CD14-positive monocyte (primary cell): ENCODE measurements at regions not wholly inside any gene's neighbourhood (a gene's known extent, or its start where the extent isn't known, plus 50 kb on each side); places are given as distances from the start of the nearest gene placed in this dataset.

Source experiments
- DNase-seq, 3 donors: peaks; one replicate each; pipeline ENCODE4 v3.0.0-alpha.2; 2011 to 2022
- H2AFZ ChIP-seq: 2 replicates; pipeline ENCODE4 v1.6.0; 2012; ENCODE audit warnings: mild to moderate bottlenecking, low read depth, low read length, inconsistent platforms; ENCODE audit not compliant: insufficient read depth, poor library complexity, severe bottlenecking
- H3K27ac ChIP-seq, 2 donors: 1 replicate in 1 of 2; 2 replicates in 1 of 2; pipeline ENCODE4 v1.5.1; 2012 to 2013; ENCODE audit warnings: low read length in 2 of 2, control low read depth in 1 of 2, inconsistent platforms in 1 of 2, low read depth in 1 of 2, mild to moderate bottlenecking in 1 of 2
- H3K27me3 ChIP-seq, 2 donors: one replicate each; pipeline versions ENCODE4 v1.6.0 to v1.6.1; 2011 to 2013; ENCODE audit warnings: low read length in 2 of 2; ENCODE audit not compliant: control insufficient read depth in 2 of 2, insufficient read depth in 2 of 2
- H3K36me3 ChIP-seq, 2 donors: replicated peaks in 1 of 2; 1 replicate in 1 of 2; 2 replicates in 1 of 2; pipeline versions ENCODE4 v1.5.1 to v1.6.1; 2012 to 2013; ENCODE audit warnings: low read length in 2 of 2, control low read depth in 1 of 2, inconsistent platforms in 1 of 2, mild to moderate bottlenecking in 1 of 2; ENCODE audit not compliant: insufficient read depth in 2 of 2, control insufficient read depth in 1 of 2
- H3K4me1 ChIP-seq, 2 donors: 1 replicate in 1 of 2; 2 replicates in 1 of 2; pipeline versions ENCODE4 v1.5.1 to v1.6.1; 2012 to 2013; ENCODE audit warnings: low read length in 2 of 2, control low read depth in 1 of 2, inconsistent platforms in 1 of 2, mild to moderate bottlenecking in 1 of 2, moderate library complexity in 1 of 2; ENCODE audit not compliant: insufficient read depth in 2 of 2, control insufficient read depth in 1 of 2
- H3K4me2 ChIP-seq: replicated peaks from 2 replicates; pipeline ENCODE3; 2012; ENCODE audit warnings: low read length, moderate library complexity, mild to moderate bottlenecking; ENCODE audit not compliant: poor library complexity, severe bottlenecking; ENCODE audit errors: extremely low read depth
- H3K4me3 ChIP-seq, 3 experiments: fragments of 200-600 bp in 1 of 3; sonication (generic) in 1 of 3; replicated peaks in 1 of 3; 1 replicate in 2 of 3; 2 replicates in 1 of 3; pipeline ENCODE4 v1.5.1; 2011 to 2013; ENCODE audit warnings: low read length in 3 of 3, mild to moderate bottlenecking in 3 of 3, control low read depth in 2 of 3, low read depth in 2 of 3, inconsistent platforms in 1 of 3, moderate library complexity in 1 of 3
- H3K79me2 ChIP-seq: 2 replicates; pipeline ENCODE4 v1.6.0; 2012; ENCODE audit warnings: mild to moderate bottlenecking, control low read depth, inconsistent platforms, low read length, moderate library complexity; ENCODE audit not compliant: insufficient read depth
- H3K9ac ChIP-seq: 2 replicates; pipeline ENCODE4 v1.6.0; 2017; ENCODE audit warnings: low read length, mild to moderate bottlenecking; ENCODE audit not compliant: insufficient read depth, poor library complexity, severe bottlenecking
- H3K9me3 ChIP-seq, 2 donors: replicated peaks in 1 of 2; 1 replicate in 1 of 2; 2 replicates in 1 of 2; pipeline versions ENCODE4 v1.5.1 to v1.6.1; 2012 to 2013; ENCODE audit warnings: low read length in 2 of 2, control low read depth in 1 of 2; ENCODE audit not compliant: control insufficient read depth in 1 of 2, insufficient read depth in 1 of 2
- H4K20me1 ChIP-seq: 2 replicates; pipeline ENCODE4 v1.6.0; 2012; ENCODE audit warnings: mild to moderate bottlenecking, low read length, control low read depth, moderate library complexity; ENCODE audit not compliant: insufficient read depth
- H3K27ac Mint-ChIP-seq, 7 donors: one replicate each; pipeline ENCODE4 v1.8.0; 2020; ENCODE audit warnings: mild to moderate bottlenecking in 7 of 7, mixed read lengths in 7 of 7, moderate library complexity in 6 of 7, inconsistent platforms in 2 of 7
- H3K27me3 Mint-ChIP-seq, 3 donors: one replicate each; pipeline ENCODE4 v1.8.0; 2021 to 2022; ENCODE audit warnings: low read depth in 3 of 3, mild to moderate bottlenecking in 3 of 3, mixed read lengths in 3 of 3, moderate library complexity in 3 of 3, inconsistent platforms in 1 of 3
- H3K36me3 Mint-ChIP-seq, 2 donors: one replicate each; pipeline ENCODE4 v1.8.0; 2020; ENCODE audit warnings: mixed read lengths in 2 of 2, inconsistent platforms in 1 of 2, mild to moderate bottlenecking in 1 of 2
- H3K4me1 Mint-ChIP-seq: one replicate; pipeline ENCODE4 v1.8.0; 2020; ENCODE audit warnings: mild to moderate bottlenecking, mixed read lengths
- H3K4me3 Mint-ChIP-seq, 2 donors: one replicate each; pipeline ENCODE4 v1.8.0; 2020; ENCODE audit warnings: mild to moderate bottlenecking in 2 of 2, mixed read lengths in 2 of 2, moderate library complexity in 1 of 2
- H3K9me3 Mint-ChIP-seq, 7 donors: one replicate each; pipeline ENCODE4 v1.8.0; 2020 to 2022; ENCODE audit warnings: mixed read lengths in 7 of 7, mild to moderate bottlenecking in 6 of 7, moderate library complexity in 6 of 7, inconsistent platforms in 2 of 7
- CTCF ChIP-seq: fragments of 200-600 bp; IDR thresholded peaks from one replicate; pipeline ENCODE4 v1.8.0; 2022; ENCODE audit warnings: antibody characterized with exemption, mild to moderate bottlenecking
- WGBS: methylation state at CpG from one replicate; pipeline ENCODE4 v1.1.5; 2013; ENCODE audit warnings: missing lambda C conversion rate; ENCODE audit not compliant: insufficient coverage; 5-methylcytosine and 5-hydroxymethylcytosine counted together
- intact Hi-C, 2 donors: fragments of 100-400 bp; cut with micrococcal nuclease; formaldehyde crosslinking; loops; one replicate each; pipeline versions ENCODE4 v1.15.0 to v1.15.1; 2023

- no peak overlapping the region for H3K27ac Mint-ChIP-seq
- Histone ChIP-seq H3K36me3 (no peaks in the 10 kb centered on the region), H3K9ac (no peak overlapping the region), H3K79me2 (no peaks in the 10 kb centered on the region), H3K4me2 (no peak overlapping the region), H3K4me1 (no peaks in the 10 kb centered on the region), H3K4me3 (no peak overlapping the region), H4K20me1 (no peaks in the 10 kb centered on the region), H3K27ac (no peak overlapping the region), H3K9me3 (peaks cover 7 to 8% of the 10 kb centered on the region in 2 donors), H3K27me3 (no peaks in the 10 kb centered on the region), H2AFZ (no peak overlapping the region)
- intact Hi-C loops, result no loop called here
- H3K27me3 Mint-ChIP-seq, result no peaks in the 10 kb centered on the region
- no CpG with 5 or more reads among the region's 1 CpG for WGBS
- no peak for DNase-seq
- H3K4me3 Mint-ChIP-seq, result no peak overlapping the region
- H3K9me3 Mint-ChIP-seq, result peaks cover 0 to 18% (median 6%) of the 10 kb centered on the region in 7 donors
- no peak for TF ChIP-seq CTCF
- H3K36me3 Mint-ChIP-seq, result no peaks in the 10 kb centered on the region
- no peaks in the 10 kb centered on the region for H3K4me1 Mint-ChIP-seq
Measured at GRCh38 chr4:125772680-125773079, 457.9 kb downstream of the FAT4 start.

- Histone ChIP-seq H4K20me1 (no peaks in the 10 kb centered on the region), H3K9ac (no peak overlapping the region), H3K36me3 (no peaks in the 10 kb centered on the region), H3K27ac (no peak overlapping the region), H3K27me3 (no peaks in the 10 kb centered on the region), H2AFZ (no peak overlapping the region), H3K9me3 (peaks cover 7 to 8% of the 10 kb centered on the region in 2 donors), H3K4me1 (no peaks in the 10 kb centered on the region), H3K79me2 (no peaks in the 10 kb centered on the region), H3K4me2 (no peak overlapping the region), H3K4me3 (no peak overlapping the region)
- Mint-ChIP-seq H3K27ac (no peak overlapping the region), H3K9me3 (peaks cover 0 to 21% (median 7%) of the 10 kb centered on the region in 7 donors), H3K4me1 (no peaks in the 10 kb centered on the region), H3K36me3 (no peaks in the 10 kb centered on the region), H3K27me3 (peaks cover 0 to 2% (median 0%) of the 10 kb centered on the region in 3 donors), H3K4me3 (no peak overlapping the region)
- intact Hi-C loops, result no loop called here
- WGBS, result no CpG with 5 or more reads among the region's 1 CpG
- no peak for DNase-seq
- no peak for TF ChIP-seq CTCF
Measured at GRCh38 chr4:125773502-125773901, 458.7 kb downstream of the FAT4 start.
